K562 (cell line): ENCODE measurements at regions not wholly inside any gene's neighbourhood (a gene's known extent, or its start where the extent isn't known, plus 50 kb on each side); places are given as distances from the start of the nearest gene placed in this dataset.

Experiments used
- CTCF ChIP-seq, 3 experiments: IDR thresholded peaks in 2 of 3; conservative IDR thresholded peaks in 1 of 3; 2 replicates each; pipeline ENCODE4 v1.5.1; 2011 to 2012; ENCODE audit warnings: low read length in 3 of 3, mild to moderate bottlenecking in 3 of 3, control low read depth in 2 of 3, improper control_type of control experiment in 1 of 3, inconsistent platforms in 1 of 3, low read depth in 1 of 3, mixed read lengths in 1 of 3, moderate library complexity in 1 of 3; ENCODE audit not compliant: insufficient read depth in 2 of 3
- EGR1 ChIP-seq: fragments of 450-650 bp; conservative IDR thresholded peaks from 2 replicates; pipeline ENCODE4 v1.6.1; 2017; ENCODE audit warnings: mild to moderate bottlenecking
- ELK1 ChIP-seq: sonication (generic); formaldehyde crosslinking; IDR thresholded peaks from 2 replicates; pipeline ENCODE4 v1.8.1; 2022; ENCODE audit warnings: missing genetic modification reagents
- FOS ChIP-seq: IDR thresholded peaks from 3 replicates; pipeline ENCODE4 v1.6.1; 2011; ENCODE audit not compliant: insufficient read length; ENCODE audit errors: extremely low read depth
- GABPA ChIP-seq: fragments of 200-800 bp; sonication (Bioruptor generic); conservative IDR thresholded peaks from 2 replicates; pipeline ENCODE4 v1.6.1; 2016; ENCODE audit warnings: low read depth, missing genetic modification characterization, missing compliant biosample characterization
- HINFP ChIP-seq: fragments of 450-650 bp; conservative IDR thresholded peaks from 2 replicates; pipeline ENCODE4 v1.6.1; 2016; ENCODE audit warnings: missing genetic modification characterization, low read depth, mild to moderate bottlenecking, control low read depth, missing compliant biosample characterization
- NFE2L1 ChIP-seq: fragments of 450-650 bp; IDR thresholded peaks from 2 replicates; pipeline ENCODE4 v1.6.1; 2016; ENCODE audit warnings: missing genetic modification characterization, low read depth, mild to moderate bottlenecking, missing compliant biosample characterization, moderate library complexity, borderline replicate concordance
- POLR2A ChIP-seq: fragments of 450-650 bp; conservative IDR thresholded peaks from 2 replicates; pipeline ENCODE4 v1.6.1; 2016
- SREBF1 ChIP-seq: fragments of 150-350 bp; IDR thresholded peaks from 2 replicates; pipeline ENCODE4 v1.6.1; 2014; ENCODE audit warnings: antibody characterized with exemption, low read depth, low read length, borderline replicate concordance
- TFAP4 ChIP-seq: sonication (generic); formaldehyde crosslinking; IDR thresholded peaks from 2 replicates; pipeline ENCODE4 v1.8.0; 2022; ENCODE audit warnings: missing genetic modification reagents, mild to moderate bottlenecking, moderate library complexity, borderline replicate concordance
- ZNF212 ChIP-seq: fragments of 450-650 bp; formaldehyde crosslinking; IDR thresholded peaks from 2 replicates; pipeline ENCODE4 v1.4.0; 2020; ENCODE audit warnings: mild to moderate bottlenecking
- ZNF280A ChIP-seq: fragments of 450-650 bp; IDR thresholded peaks from 2 replicates; pipeline ENCODE4 v1.6.1; 2018; ENCODE audit warnings: mild to moderate bottlenecking, low read depth; ENCODE audit not compliant: partially characterized antibody

- no peak for TF ChIP-seq GABPA (tag)
- TF ChIP-seq EGR1, result no peak
- TF ChIP-seq FOS, result no peak
- no peak for TF ChIP-seq CTCF (IDR thresholded peaks at IDR 0.05 in 2 of 3, conservative IDR thresholded peaks at IDR 0.05 in 1 of 3; ENCODE audit: insufficient read depth in 2 of 3, low read depth in 1 of 3, low read length in 3 of 3)
- TF ChIP-seq ELK1 (CRISPR knock-in tag), result no peak
- no peak for TF ChIP-seq TFAP4
- no peak for TF ChIP-seq ZNF212
- TF ChIP-seq SREBF1, result no peak
- TF ChIP-seq HINFP (tag), result no peak
- no peak for TF ChIP-seq POLR2A
- TF ChIP-seq ZNF280A, result no peak
- TF ChIP-seq NFE2L1 (tag), result no peak
These were observed 416.4 kb upstream of the PDZRN3 start for GRCh38 chr3:74041068-74041675.
